Activated CD8-positive, alpha-beta memory T cell treated with anti-CD3 and anti-CD28 coated beads for 36 hours (primary cell): ENCODE measurements at regions not wholly inside any gene's neighbourhood (a gene's known extent, or its start where the extent isn't known, plus 50 kb on each side); places are given as distances from the start of the nearest gene placed in this dataset.
"Not testable (repeated sequence)": the region's sequence is repeated elsewhere in the genome, so short reads cannot be mapped to it uniquely, and the experiment has no call there.

Experiments used
- CTCF ChIA-PET: fragments of 350-600 bp; sonication (Branson Sonifier 250); formaldehyde crosslinking; loops from one replicate; lab custom pipeline; 2021; ENCODE audit warnings: antibody characterized with exemption; lab: Charles Lee
- POLR2A ChIA-PET: fragments of 350-600 bp; sonication (Branson Sonifier 250); formaldehyde crosslinking; loops from one replicate; lab custom pipeline; 2021; ENCODE audit warnings: antibody characterized with exemption; lab: Charles Lee

- ChIA-PET POLR2A (no interaction called here), CTCF (no interaction called here)
Observed at GRCh38 chr15:39238443-39238842, 342.4 kb upstream of the THBS1 start.

- ChIA-PET POLR2A (no interaction called here), CTCF (no interaction called here)
Observed at GRCh38 chr15:39239562-39239961, 341.3 kb upstream of the THBS1 start.

- POLR2A ChIA-PET, result no interaction called here
Observed at GRCh38 chr15:39242345-39242744, 338.5 kb upstream of the THBS1 start.

GRCh38 chr15:39243396-39243795 lies 337.5 kb upstream of the THBS1 start:
- CTCF ChIA-PET, result no interaction called here
- POLR2A ChIA-PET, result no interaction called here

More at GRCh38 chr15:39242345-39242744, 338.5 kb upstream of the THBS1 start:
- CTCF ChIA-PET, result no interaction called here

- POLR2A ChIA-PET, result no interaction called here
- CTCF ChIA-PET, result no interaction called here
Observed at GRCh38 chr15:39244776-39245175, 336.1 kb upstream of the THBS1 start.

GRCh38 chr15:39246523-39246922 lies 334.4 kb upstream of the THBS1 start:
- ChIA-PET POLR2A (no interaction called here), CTCF (no interaction called here)

GRCh38 chr15:39247574-39247973 lies 333.3 kb upstream of the THBS1 start:
- ChIA-PET CTCF (no interaction called here), POLR2A (no interaction called here)

- ChIA-PET POLR2A (no interaction called here), CTCF (no interaction called here)
Observed at GRCh38 chr15:39248204-39248603, 332.7 kb upstream of the THBS1 start.

GRCh38 chr15:39250001-39250400 lies 330.9 kb upstream of the THBS1 start:
- CTCF ChIA-PET, result no interaction called here

GRCh38 chr15:39250460-39251186 lies 330.3 kb upstream of the THBS1 start:
- POLR2A ChIA-PET, result no interaction called here
- CTCF ChIA-PET, result no interaction called here

More at GRCh38 chr15:39250001-39250400, 330.9 kb upstream of the THBS1 start:
- POLR2A ChIA-PET, result no interaction called here

- POLR2A ChIA-PET, result no interaction called here
- CTCF ChIA-PET, result no interaction called here
Observed at GRCh38 chr15:39251413-39252133, 329.3 kb upstream of the THBS1 start.

GRCh38 chr15:39252134-39252470 lies 328.8 kb upstream of the THBS1 start:
- POLR2A ChIA-PET, result no interaction called here
- CTCF ChIA-PET, result no interaction called here

- ChIA-PET CTCF (no interaction called here), POLR2A (no interaction called here)
Observed at GRCh38 chr15:39253552-39253951, 327.3 kb upstream of the THBS1 start.

- ChIA-PET CTCF (no interaction called here), POLR2A (no interaction called here)
Observed at GRCh38 chr15:39254181-39254580, 326.7 kb upstream of the THBS1 start.

- POLR2A ChIA-PET, result no interaction called here
Observed at GRCh38 chr15:39255760-39256159, 325.1 kb upstream of the THBS1 start.

GRCh38 chr15:39260391-39260790 lies 320.5 kb upstream of the THBS1 start:
- ChIA-PET POLR2A (no interaction called here), CTCF (no interaction called here)

More at GRCh38 chr15:39255760-39256159, 325.1 kb upstream of the THBS1 start:
- CTCF ChIA-PET, result no interaction called here

- ChIA-PET POLR2A (no interaction called here), CTCF (no interaction called here)
Observed at GRCh38 chr15:39260791-39261190, 320.1 kb upstream of the THBS1 start.

GRCh38 chr15:39261397-39262183 lies 319.3 kb upstream of the THBS1 start:
- POLR2A ChIA-PET, result interaction anchor here (0.6 kb wide), 1 partner anchor 204 kb away, joined by 3 read pairs; no protein-coding TSS in a partner anchor
- CTCF ChIA-PET, result not testable (repeated sequence)

GRCh38 chr15:39262995-39263772 lies 317.7 kb upstream of the THBS1 start:
- CTCF ChIA-PET, POLR2A ChIA-PET: not testable (repeated sequence)

GRCh38 chr15:39265261-39265660 lies 315.6 kb upstream of the THBS1 start:
- ChIA-PET CTCF (no interaction called here), POLR2A (no interaction called here)
